Heart left ventricle (tissue), 13 donors: ENCODE measurements at regions not wholly inside any gene's neighbourhood (a gene's known extent, or its start where the extent isn't known, plus 50 kb on each side); places are given as distances from the start of the nearest gene placed in this dataset.

ENCODE experiments used
- POLR2A ChIP-seq, 2 donors: fragments of 450-650 bp; IDR thresholded peaks; one replicate each; pipeline ENCODE4 v1.6.1; 2017; ENCODE audit warnings: antibody characterized with exemption in 2 of 2, mild to moderate bottlenecking in 2 of 2, moderate library complexity in 2 of 2
- TF ChIP-seq, protein P1 (sequence below), 12 donors: fragments of 200-600 bp; sonication (generic) in 4 of 12; IDR thresholded peaks; one replicate each; pipeline versions ENCODE4 v1.5.0 to v1.8.0; 2018 to 2022; ENCODE audit warnings: antibody characterized with exemption in 12 of 12, mild to moderate bottlenecking in 5 of 12
- donor health status: ischemic (EF 13 %, LVEDD 7.1; RV severe dilation, severe dysfunction).
- donor health status: DM: no; HTN: yes; CAD: no.
- donor health status: DM: no; HTN: no; CAD: no.
- donor health status: ischemic (EF 25% LVEDD 6.9; RV normal size, moderate dysfunction).
- donor health status: ischemic (EF 25% LVEDD 5.7; RV mildly dilated, moderate dysfunction).
- donor health status: ischemic (EF 35%, LVEDD 5.7; RV mildly dilated, moderate dysfunction).
- donor health status: nonischemic (EF 11% LVEDD 7.7; RV severe dilation, severe dysfunction).
- donor health status: DM: yes; HTN: yes; CAD: no.
- donor health status: PGD.
- donor health status: ischemic (EF 29% LVEDD 5.4; RV normal size, mild dysfunction).
- donor health status: nonischemic (EF 23%, LVEDD 6.1; RV moderate dilation, normal function).

DNA sequence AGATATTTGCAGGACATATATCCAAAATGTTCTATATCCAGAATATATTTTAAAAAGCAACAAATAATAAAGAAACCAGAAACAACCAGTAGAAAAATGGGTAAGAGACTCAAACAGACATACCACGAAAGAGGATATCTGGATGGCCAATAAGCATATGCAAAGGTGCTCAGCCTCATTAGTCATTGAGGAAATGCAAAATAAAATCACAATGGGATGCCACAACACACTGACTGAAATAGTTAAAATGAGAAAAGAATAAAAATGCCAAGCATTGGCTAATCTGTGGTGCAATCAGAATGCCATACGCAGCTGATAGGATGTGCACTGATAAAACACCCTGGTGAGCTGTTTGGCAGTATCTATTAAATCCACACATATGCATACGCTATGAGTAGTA, 265.8 kb upstream of the ANKH start:
- TF ChIP-seq, protein P1, sequence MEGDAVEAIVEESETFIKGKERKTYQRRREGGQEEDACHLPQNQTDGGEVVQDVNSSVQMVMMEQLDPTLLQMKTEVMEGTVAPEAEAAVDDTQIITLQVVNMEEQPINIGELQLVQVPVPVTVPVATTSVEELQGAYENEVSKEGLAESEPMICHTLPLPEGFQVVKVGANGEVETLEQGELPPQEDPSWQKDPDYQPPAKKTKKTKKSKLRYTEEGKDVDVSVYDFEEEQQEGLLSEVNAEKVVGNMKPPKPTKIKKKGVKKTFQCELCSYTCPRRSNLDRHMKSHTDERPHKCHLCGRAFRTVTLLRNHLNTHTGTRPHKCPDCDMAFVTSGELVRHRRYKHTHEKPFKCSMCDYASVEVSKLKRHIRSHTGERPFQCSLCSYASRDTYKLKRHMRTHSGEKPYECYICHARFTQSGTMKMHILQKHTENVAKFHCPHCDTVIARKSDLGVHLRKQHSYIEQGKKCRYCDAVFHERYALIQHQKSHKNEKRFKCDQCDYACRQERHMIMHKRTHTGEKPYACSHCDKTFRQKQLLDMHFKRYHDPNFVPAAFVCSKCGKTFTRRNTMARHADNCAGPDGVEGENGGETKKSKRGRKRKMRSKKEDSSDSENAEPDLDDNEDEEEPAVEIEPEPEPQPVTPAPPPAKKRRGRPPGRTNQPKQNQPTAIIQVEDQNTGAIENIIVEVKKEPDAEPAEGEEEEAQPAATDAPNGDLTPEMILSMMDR (IDR thresholded peaks at IDR 0.05): no peak
- no peak for TF ChIP-seq POLR2A (IDR thresholded peaks at IDR 0.05)
